Thoracic aorta (tissue), 2 donors: ENCODE measurements at regions not wholly inside any gene's neighbourhood (a gene's known extent, or its start where the extent isn't known, plus 50 kb on each side); places are given as distances from the start of the nearest gene placed in this dataset.

Experiments used
- ATAC-seq: fragments of 150-250 bp; one replicate; pipeline ENCODE4 v1.8.0; 2017; ENCODE audit warnings: low read depth; ENCODE audit not compliant: insufficient number of reproducible peaks, low FRiP score
- DNase-seq: peaks from one replicate; pipeline ENCODE4 v3.0.0-alpha.2; 2020; ENCODE audit warnings: low spot score
- H3K27ac ChIP-seq, 2 donors: fragments of 200-600 bp; sonication (generic); 1 replicate in 1 of 2; 2 replicates in 1 of 2; pipeline ENCODE4 v1.5.1; 2016; ENCODE audit warnings: mild to moderate bottlenecking in 2 of 2, moderate library complexity in 2 of 2
- H3K27me3 ChIP-seq: fragments of 200-600 bp; sonication (generic); replicated peaks from 2 replicates; pipeline ENCODE4 v1.6.0; 2016; ENCODE audit warnings: mild to moderate bottlenecking; ENCODE audit not compliant: insufficient read depth
- H3K36me3 ChIP-seq: fragments of 200-600 bp; sonication (generic); one replicate; pipeline ENCODE4 v1.5.1; 2016
- H3K4me1 ChIP-seq, 2 donors: fragments of 200-600 bp; sonication (generic); 1 replicate in 1 of 2; 2 replicates in 1 of 2; pipeline versions ENCODE4 v1.5.1 to v1.6.0; 2016; ENCODE audit warnings: low read depth in 2 of 2, mild to moderate bottlenecking in 1 of 2; ENCODE audit not compliant: control insufficient read depth in 1 of 2
- H3K4me3 ChIP-seq: fragments of 200-600 bp; sonication (generic); 2 replicates; pipeline ENCODE4 v1.5.1; 2016; ENCODE audit warnings: mild to moderate bottlenecking
- H3K9me3 ChIP-seq: fragments of 200-600 bp; sonication (generic); 2 replicates; pipeline ENCODE4 v1.5.1; 2016
- TF ChIP-seq, protein P1 (sequence below): fragments of 200-600 bp; sonication (generic); IDR thresholded peaks from one replicate; pipeline ENCODE4 v1.5.1; 2019; ENCODE audit warnings: antibody characterized with exemption

- no peak for ATAC-seq
- no peak for DNase-seq
- H3K9me3 ChIP-seq, result no peaks in the 10 kb centered on the region
- H3K27ac ChIP-seq, result no peak overlapping the region
- H3K36me3 ChIP-seq, result no peaks in the 10 kb centered on the region
- no peaks in the 10 kb centered on the region for H3K4me1 ChIP-seq
- TF ChIP-seq, protein P1, sequence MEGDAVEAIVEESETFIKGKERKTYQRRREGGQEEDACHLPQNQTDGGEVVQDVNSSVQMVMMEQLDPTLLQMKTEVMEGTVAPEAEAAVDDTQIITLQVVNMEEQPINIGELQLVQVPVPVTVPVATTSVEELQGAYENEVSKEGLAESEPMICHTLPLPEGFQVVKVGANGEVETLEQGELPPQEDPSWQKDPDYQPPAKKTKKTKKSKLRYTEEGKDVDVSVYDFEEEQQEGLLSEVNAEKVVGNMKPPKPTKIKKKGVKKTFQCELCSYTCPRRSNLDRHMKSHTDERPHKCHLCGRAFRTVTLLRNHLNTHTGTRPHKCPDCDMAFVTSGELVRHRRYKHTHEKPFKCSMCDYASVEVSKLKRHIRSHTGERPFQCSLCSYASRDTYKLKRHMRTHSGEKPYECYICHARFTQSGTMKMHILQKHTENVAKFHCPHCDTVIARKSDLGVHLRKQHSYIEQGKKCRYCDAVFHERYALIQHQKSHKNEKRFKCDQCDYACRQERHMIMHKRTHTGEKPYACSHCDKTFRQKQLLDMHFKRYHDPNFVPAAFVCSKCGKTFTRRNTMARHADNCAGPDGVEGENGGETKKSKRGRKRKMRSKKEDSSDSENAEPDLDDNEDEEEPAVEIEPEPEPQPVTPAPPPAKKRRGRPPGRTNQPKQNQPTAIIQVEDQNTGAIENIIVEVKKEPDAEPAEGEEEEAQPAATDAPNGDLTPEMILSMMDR, result no peak
- no peaks in the 10 kb centered on the region for H3K27me3 ChIP-seq
- no peak overlapping the region for H3K4me3 ChIP-seq
Measured at GRCh38 chrX:16023790-16024734, 99.3 kb upstream of the GRPR start.

- H3K4me3 ChIP-seq, result no peak overlapping the region
- DNase-seq (no peak), ATAC-seq (no peak)
- TF ChIP-seq, protein P1, result no peak
- H3K36me3 ChIP-seq, result no peaks in the 10 kb centered on the region
- no peaks in the 10 kb centered on the region for H3K9me3 ChIP-seq
- no peak overlapping the region for H3K27ac ChIP-seq
- H3K27me3 ChIP-seq, result no peaks in the 10 kb centered on the region
- no peaks in the 10 kb centered on the region for H3K4me1 ChIP-seq
Measured at GRCh38 chrX:16022580-16023200, 100.7 kb upstream of the GRPR start.

GRCh38 chrX:16018291-16018690, 105.1 kb upstream of the GRPR start:
- no peak overlapping the region for H3K4me3 ChIP-seq
- no peak for DNase-seq
- H3K9me3 ChIP-seq, result no peaks in the 10 kb centered on the region
- TF ChIP-seq, protein P1, result no peak
- H3K27me3 ChIP-seq, result no peaks in the 10 kb centered on the region
- H3K4me1 ChIP-seq, result no peaks in the 10 kb centered on the region
- no peak for ATAC-seq
- no peaks in the 10 kb centered on the region for H3K36me3 ChIP-seq
- no peak overlapping the region for H3K27ac ChIP-seq

- no peak for ATAC-seq
- H3K36me3 ChIP-seq, result no peaks in the 10 kb centered on the region
- H3K27ac ChIP-seq, result no peak overlapping the region
- H3K9me3 ChIP-seq, result no peaks in the 10 kb centered on the region
- no peak overlapping the region for H3K4me3 ChIP-seq
- H3K4me1 ChIP-seq, result no peaks in the 10 kb centered on the region
- TF ChIP-seq, protein P1, result no peak
- no peak for DNase-seq
- no peaks in the 10 kb centered on the region for H3K27me3 ChIP-seq
Measured at GRCh38 chrX:16014171-16014570, 109.2 kb upstream of the GRPR start.

DNA sequence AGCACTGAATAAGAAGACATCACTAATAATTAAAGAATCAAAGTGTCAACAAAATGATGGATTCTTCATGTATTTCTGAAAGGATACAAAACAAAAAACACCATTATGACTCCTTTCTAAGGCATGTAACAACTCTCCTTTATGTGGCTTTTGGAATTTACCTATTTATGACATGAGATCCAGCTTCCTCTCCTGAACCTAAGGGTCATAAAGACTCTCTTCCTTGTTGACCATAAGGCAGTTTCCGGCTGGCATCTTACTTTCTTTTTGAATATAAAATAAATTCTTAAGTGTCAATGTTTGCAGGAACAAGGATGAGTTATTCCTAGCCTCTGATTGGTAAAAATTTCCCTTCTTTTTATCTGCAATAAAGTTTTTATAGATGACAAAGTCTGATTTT, 111.1 kb upstream of the GRPR start:
- TF ChIP-seq, protein P1, result no peak

More for the DNA sequence above, 111.1 kb upstream of the GRPR start:
- no peak for DNase-seq
- Histone ChIP-seq H3K4me3 (no peak overlapping the region), H3K4me1 (no peaks in the 10 kb centered on the region), H3K36me3 (no peaks in the 10 kb centered on the region), H3K27ac (no peak overlapping the region), H3K27me3 (no peaks in the 10 kb centered on the region), H3K9me3 (no peaks in the 10 kb centered on the region)
- no peak for ATAC-seq
